HG02852 (cell line): ENCODE measurements at regions not wholly inside any gene's neighbourhood (a gene's known extent, or its start where the extent isn't known, plus 50 kb on each side); places are given as distances from the start of the nearest gene placed in this dataset.

Experiments
- ATAC-seq: cut with Tn5 transposase; IDR thresholded peaks from one replicate; pipeline ENCODE4 v1.9.1; 2021; ENCODE audit warnings: mild to moderate bottlenecking, moderate library complexity; ENCODE audit not compliant: unreplicated experiment

GRCh38 chr12:17266856-17267255 is 660.9 kb upstream of the LMO3 start:
- no peak for ATAC-seq

GRCh38 chr12:17264603-17265002 is 658.6 kb upstream of the LMO3 start:
- no peak for ATAC-seq

GRCh38 chr12:17239874-17240273 is 633.9 kb upstream of the LMO3 start:
- ATAC-seq = no peak

- no peak for ATAC-seq
Observed at GRCh38 chr12:17235996-17236395, 630.0 kb upstream of the LMO3 start.

- no peak for ATAC-seq
Observed at GRCh38 chr12:17215759-17216570, 610.0 kb upstream of the LMO3 start.

- no peak for ATAC-seq
Observed at GRCh38 chr12:17214929-17215328, 609.0 kb upstream of the LMO3 start.

GRCh38 chr12:17206553-17206952 is 600.6 kb upstream of the LMO3 start:
- ATAC-seq = no peak

GRCh38 chr12:17204289-17205054 is 598.5 kb upstream of the LMO3 start:
- ATAC-seq = no peak

DNA sequence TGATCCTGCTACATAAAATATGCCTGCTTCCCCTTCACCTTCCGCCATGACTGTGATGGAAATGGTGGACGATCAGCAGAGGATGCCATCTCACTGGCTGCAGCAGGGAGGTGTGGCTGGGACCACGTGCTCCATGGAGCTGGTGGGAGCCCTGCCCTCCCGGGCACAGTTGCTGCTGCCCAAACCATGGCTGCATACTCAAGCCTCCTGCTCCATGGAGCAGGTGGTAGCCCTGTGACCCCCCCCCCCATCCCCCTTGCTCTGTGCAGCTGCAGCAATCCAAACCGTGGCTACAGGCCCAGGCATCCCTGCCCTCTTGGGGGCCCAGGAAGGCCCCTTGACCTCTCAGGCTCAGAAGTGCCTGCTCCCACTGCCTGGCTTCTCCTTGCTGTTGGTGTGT is 597.5 kb upstream of the LMO3 start:
- ATAC-seq = no peak

DNA sequence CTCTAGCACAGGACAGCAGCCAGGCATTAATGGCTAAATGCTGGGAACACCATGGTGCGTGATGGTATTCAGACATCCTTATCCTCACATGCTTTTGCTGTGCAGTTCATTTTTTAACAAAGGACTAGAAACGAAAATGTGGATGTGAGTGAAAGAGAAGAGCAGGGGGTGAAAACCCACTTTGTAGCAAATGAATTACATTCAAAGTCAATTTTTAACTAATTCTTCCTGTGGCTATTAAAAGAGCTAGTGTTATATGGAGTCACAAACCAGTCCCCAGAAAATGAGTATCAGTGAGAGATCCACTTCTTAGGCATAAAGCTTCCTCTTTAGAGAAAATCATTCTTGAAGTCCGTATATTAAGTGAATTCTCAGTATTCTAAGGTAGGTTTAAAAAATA is 592.0 kb upstream of the LMO3 start:
- no peak for ATAC-seq

DNA sequence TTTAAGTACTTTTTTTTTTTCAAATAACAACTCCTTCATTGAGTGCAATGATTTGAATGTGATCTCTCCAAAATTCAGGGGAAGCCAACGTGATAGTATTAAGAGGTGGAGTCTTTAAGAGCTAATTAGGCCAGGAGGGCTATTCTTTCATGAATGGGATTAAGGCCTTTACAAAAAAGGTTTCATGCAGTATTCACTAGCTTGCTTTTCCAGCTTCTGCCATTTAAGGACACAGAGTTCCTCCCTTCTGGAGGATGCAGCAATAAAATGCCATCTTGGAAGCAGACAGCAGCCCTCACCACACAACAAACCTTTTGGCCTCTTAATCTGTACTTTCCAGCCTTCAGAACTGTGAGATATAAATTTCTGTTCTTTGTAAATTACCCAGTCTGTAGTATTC is 586.8 kb upstream of the LMO3 start:
- no peak for ATAC-seq

- no peak for ATAC-seq
Observed at GRCh38 chr12:17169726-17170471, 563.9 kb upstream of the LMO3 start.

DNA sequence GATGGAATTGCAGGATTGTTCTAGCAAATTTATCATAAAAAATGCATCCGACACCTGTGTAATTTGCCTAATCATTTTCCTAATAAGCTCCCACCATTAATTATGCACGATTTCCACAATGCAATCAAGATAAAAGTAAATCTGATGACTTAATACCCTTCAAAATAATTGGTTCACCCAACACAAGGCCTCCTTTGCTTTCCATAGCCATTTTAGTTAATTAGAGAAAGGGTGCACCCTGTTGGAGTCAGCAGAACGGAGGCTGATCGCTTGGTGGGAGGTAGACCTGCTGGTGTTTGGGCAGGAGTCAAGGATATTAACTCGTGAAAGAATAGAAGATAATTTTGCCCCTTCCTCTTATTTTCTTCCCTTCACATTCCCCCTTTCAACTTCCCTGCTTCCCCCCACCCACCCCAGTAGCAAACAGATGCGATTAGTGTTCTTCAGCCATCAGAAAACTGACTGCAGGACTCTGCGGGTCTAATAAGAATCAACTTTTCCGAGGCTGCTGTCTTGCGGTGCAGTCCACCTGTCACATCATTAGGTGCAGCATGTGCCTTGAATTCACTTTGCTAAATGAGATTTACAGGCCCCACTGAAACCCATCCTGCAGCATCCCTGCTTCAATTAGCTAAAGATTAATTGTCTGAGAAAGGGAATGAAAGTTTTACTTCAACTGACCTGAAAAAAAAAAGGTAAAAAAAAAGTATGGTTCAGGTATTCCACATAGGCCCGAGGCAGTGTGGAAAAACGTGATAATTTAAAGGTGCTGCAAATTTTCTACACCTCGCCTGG is 553.7 kb upstream of the LMO3 start:
- ATAC-seq = no peak

DNA sequence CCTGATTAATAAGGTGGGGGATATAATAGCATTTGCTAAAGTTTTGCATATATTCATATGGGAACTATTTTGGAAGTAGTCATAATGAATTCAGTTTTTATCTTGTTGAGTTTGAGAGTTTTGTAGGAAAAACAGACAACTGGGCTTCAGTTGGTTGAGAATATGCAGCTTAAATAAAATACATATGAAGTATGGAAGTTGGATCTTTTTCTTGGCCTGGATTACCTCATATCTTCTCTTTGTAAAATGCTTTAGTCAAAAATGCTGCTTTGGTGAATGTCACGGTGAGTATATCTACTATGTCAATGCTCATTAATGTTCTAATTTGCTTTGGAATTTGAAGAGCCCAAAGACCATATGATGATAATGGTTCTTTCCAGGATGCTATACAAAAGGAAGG is 552.2 kb upstream of the LMO3 start:
- ATAC-seq = no peak

- no peak for ATAC-seq
Observed at GRCh38 chr12:17151917-17152316, 546.0 kb upstream of the LMO3 start.

- no peak for ATAC-seq
Observed at GRCh38 chr12:17148706-17149105, 542.7 kb upstream of the LMO3 start.

DNA sequence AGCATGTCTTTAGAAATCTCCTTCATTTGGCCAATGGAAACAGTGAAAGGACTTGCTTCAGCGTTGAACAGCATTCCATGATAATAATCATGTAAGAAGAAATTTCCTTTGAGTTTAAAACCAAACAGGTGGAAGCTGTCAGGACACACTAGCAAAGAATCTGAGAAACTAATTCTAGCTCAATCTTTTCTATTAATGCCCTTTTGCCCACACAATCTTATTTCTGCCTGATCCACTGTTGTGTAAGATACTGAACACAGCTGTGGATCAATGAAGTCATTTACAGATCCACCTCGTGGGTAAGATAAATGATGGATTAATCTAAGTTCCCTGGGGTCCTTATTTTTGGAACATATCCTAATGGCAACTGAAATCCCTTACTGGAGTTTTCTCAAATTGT is 536.9 kb upstream of the LMO3 start:
- no peak for ATAC-seq

- ATAC-seq = no peak
Observed at GRCh38 chr12:17139931-17140330, 534.0 kb upstream of the LMO3 start.

- ATAC-seq = no peak
Observed at GRCh38 chr12:17137396-17137795, 531.4 kb upstream of the LMO3 start.

DNA sequence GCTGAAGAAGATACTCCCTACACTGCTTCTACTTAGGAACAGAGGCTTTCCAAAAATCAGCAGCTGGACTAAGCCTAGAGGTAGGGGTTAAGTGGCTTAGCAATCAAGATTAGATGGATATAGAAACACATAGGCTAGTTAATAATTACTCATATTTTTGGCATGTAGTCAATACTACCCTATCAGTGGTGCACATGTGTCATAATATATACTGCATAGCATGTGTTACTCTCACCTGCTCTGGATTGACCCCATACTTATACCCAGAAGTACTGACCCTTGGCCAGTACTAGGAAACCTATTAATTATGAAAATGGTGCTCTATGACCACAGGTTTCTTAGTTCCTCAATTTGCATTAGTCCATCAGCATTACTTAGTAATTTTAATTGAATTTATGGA is 528.4 kb upstream of the LMO3 start:
- ATAC-seq = no peak

- ATAC-seq = no peak
Observed at GRCh38 chr12:17132336-17132735, 526.4 kb upstream of the LMO3 start.
